Inferior parietal cortex (tissue), 1 donor: ENCODE measurements at regions not wholly inside any gene's neighbourhood (a gene's known extent, or its start where the extent isn't known, plus 50 kb on each side); places are given as distances from the start of the nearest gene placed in this dataset.

Experiments used
- DNase-seq: peaks from one replicate; pipeline ENCODE4 v3.0.0-alpha.2; 2016; ENCODE audit errors: extremely low spot score

DNA sequence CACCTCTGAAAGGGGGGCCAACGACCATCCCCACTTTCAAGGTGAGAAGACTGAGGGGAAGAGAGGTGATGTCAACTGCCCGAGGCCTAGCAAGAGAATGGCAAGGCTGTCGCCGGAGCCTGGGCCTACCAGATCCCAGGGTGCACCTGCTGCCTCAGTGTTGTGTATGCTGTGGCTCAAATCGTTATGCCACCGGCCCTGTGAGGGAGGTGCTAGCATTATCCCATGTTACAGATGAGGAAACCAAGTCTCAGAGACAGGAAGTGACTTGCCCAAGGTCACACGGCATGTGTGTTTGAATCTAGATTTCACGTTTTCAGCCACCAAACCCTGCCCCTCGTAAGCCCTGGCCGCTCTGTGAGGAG, 152.5 kb downstream of the CEBPB start:
- DNase-seq, result no peak

DNA sequence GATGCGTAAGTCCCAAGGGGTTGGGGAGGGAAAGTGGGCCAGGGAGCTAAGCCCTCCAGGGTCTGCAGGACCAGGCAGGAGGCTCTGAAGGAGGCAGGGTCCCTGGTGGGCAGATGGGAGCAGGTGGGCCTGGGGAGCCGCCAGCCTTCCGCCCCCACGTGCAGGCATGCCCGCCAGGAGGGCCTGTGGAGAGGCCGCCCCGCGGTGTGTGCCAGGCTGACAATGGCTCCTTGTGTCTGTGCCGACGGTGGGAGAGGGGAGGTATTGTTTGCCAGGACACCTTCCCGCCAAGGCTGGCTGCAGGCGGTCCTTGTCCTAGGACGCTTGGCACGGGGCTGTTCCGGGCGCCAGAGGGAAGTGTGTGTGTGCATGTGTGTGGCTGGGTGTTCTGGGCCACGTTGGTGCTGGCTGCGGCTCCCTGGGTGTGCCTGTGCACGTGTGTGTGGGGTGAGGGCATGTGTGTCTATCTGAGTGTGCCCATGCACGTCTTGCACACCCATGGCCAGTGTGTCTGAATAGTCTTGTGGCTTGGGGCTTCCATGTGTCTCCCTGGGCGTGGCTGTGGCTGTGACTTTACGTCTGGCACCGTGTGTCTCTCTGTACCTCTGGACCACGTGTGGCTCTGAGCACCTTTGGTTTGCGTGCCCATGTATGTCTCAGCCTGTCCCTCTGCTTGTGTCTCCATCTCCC, 153.0 kb downstream of the CEBPB start:
- DNase-seq, result no peak

DNA sequence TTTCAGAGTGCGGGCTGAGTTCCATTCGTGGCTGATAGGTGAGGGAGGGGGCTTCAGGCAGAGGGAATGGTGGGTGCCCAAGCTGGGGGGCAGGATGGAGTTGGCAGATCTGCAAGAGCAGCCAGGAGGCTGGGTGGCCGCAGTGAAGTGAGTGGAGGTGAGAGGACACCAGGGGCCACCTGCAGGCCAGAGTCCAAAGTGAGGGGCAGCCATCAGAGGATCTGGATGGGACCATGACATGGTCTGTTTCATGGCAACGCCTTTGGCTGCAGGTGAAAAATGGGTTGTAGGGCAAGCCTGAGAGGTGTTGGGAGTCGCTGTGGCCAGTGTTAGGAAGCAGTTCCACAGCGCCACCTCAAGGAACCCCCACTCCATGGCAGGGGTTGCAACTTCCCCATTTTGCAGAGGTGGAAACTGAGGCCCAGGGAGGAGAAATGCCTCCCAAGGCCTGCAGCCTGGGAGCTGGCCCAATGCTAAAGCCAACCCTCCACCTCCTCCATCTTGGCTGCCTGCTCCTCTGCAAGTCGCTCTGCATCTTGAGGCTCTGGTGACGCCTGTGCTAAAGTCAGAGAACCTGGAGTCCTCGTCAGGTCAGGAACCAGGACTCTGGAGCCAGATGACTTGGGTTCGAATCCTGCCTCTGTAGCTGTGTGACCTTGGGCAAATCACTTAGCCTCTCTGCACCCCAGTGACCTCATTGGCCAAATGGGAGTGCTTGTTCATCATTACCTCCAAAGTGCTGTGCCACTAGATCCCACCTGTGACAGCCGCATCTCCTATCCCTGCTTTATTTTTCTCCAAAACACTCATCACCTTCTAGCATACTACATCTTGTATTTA, 153.8 kb downstream of the CEBPB start:
- DNase-seq, result no peak

DNA sequence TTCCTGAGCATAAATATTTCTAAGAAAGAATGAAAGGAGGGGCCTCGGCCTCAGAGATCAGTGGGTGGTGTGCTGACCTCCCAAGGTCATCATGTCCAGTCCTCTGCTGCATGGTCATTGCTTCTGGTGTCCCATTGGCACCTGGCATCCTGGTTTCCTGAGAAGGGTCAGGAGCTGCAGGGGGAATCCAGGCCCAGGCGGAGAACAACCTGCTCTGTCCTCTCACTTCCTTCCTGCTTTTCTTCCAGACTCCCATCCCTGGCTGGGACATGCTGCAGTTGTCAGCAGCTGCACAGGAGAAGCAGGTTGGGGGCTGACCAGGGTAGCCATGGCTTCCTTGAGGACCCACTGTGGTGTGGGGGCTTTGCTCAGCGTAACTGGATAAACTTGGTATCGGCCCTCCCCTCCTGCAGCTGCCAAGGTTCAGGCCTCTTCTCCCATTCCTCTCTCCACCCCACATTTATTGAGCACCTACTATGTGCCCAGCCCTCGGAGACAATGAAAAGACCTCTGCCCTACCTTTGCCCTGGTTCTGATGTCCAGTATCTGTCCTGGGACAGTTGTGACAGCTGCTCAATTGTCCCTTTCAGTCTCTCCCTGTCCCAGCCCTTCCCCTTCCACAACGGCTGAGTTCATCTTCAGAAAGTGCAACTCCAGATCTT, 155.2 kb downstream of the CEBPB start:
- no peak for DNase-seq

DNA sequence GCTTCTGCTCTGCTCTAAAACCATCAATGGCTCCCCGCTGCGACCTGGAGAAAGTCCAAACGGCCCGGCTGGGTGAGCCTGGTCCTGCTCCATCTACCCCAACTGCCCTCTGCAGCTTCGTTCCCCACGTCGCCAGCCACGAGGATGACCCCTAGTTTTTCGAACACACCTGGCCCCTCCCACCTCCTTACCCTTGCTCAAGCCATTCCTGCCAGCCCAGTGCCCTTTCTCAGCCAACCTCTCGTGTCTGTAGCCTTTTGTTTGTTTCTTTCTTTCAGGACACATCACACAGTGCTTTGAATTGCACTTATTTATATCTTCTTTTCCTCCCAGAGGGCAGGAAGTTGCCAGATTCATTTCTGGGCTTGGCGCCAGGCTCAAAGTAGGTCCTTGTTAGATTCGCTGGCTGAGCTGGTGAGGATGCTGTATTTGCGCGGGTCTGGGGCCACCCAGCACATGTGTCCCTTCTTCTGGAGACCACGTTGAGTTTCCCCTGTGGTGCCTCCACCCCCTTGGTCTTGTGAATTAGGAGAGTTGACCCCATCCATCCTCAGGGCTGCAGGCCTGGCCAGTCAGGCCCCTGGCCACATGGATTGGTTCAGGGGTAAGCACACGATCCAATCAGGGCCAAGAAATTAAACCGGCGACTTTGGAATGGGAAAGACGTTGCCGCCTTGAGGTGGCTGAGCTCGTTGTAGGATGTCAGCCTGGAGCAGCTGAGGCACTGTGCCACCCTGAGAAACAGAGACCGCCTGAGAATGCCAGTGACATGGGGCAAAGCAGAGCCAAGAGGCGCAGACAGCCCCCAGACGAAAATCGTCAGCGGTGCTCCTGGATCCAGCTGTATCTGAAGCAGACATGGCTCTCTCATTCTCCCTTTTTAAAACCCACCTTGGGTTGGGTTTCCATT, 156.0 kb downstream of the CEBPB start:
- peak; percentile 72 for DNase-seq

DNA sequence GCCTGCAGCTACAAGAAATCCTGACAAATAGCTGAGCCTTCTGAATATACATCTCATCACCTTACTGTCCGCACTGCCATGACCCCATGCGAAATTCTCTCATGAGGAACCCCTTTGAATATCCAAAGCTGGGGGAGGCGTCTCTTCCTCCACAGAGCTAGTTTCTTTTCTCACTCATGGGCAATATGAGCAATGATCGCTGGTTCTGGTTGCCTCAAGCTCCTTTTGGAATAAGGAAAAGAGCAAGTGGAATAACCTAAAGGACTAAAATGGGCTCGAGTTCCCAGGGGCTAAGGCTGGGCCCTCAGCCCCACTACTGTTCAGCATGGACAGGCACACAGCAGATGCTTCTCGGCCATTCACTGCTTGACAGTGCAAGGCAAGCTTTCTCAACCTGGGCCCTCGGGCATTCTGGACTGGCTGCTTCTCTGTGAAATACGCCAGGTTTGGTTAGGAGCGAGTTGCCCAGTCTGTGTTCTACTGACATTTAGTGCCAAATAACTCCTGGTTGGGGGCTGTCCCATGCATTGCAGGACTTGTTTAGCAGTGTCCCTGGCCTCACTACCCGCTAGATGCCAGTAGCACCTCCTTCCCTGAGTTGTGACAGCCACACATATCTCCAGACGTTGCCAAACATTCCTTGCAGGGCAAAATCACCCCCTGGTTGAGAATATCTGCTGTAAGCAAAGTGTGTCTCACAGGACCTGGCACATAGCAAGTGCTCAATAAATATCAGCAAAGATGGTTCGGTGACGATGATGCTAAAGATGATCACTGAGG, 156.8 kb downstream of the CEBPB start:
- DNase-seq, result no peak

DNA sequence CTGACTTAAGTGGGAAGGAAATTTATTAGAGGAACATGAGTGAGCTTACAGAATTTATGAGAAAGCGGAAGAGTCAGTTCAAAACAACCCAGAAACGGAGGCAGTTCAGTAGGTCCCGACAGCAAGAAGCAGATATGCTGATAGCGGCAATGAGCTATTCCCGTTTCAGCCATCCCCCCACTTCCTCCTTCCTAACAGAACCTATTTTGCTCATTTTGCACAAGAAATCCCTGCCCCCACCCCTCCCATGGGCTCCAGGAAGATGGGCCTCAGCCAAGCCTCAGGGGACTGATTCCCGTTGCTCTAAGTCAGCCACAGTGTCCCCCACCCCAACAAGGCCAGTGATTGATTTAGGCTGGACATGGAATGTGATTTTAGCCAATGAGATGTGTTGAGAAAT, 157.5 kb downstream of the CEBPB start:
- no peak for DNase-seq

DNA sequence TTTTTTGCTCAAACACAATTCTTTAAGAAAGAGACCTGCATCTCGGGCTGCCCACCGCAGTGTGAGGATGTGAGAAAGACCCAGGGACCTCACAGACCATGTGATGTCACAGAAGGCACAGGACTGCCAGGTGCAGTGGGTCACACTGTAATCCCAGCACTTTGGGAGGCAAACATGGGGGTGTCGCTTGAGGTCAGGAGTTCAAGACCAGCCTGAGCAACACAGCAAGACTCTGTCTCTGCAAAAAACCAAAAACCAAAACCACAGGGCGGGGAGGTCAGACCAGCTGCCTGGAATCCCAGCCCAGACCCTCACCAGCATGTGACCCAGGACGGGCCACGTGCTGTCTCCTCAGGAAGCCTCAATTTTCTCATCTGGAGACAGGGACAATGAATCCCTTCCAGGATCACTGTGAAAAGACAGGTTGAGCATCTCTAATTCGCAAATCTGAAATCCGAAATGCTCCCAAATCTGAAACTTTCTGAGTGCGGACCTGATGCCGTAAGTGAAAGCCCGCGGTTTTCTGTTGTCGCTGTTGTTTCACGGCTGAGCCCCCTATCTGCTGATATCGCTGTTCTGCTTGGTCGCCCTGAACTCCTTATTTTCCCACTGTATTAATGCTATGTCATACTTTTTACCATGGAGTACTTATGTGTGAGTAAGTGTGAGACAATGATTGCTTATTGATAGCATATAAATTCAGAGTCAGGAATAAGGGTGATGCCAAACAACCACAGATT, 159.5 kb upstream of the PTPN1 start:
- DNase-seq, result no peak

DNA sequence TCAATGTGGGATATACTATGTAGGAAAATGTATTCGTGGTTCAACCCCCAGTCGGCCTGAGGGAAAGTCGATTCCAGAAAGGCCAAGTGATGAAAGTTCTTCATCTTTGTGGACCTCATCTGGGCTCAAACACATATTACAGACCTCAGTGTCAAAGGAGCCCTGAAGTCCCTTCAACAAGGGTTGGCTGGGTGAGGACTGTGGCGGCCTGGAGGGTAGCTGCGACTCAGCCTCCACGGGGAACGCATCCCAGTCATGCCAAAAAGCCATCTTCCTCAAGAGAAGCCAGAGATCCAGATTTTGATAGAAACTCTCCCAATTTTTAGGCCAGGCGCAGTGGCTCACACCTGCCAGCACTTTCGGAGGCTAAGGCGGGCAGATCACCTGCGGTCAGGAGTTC, 158.6 kb upstream of the PTPN1 start:
- no peak for DNase-seq

DNA sequence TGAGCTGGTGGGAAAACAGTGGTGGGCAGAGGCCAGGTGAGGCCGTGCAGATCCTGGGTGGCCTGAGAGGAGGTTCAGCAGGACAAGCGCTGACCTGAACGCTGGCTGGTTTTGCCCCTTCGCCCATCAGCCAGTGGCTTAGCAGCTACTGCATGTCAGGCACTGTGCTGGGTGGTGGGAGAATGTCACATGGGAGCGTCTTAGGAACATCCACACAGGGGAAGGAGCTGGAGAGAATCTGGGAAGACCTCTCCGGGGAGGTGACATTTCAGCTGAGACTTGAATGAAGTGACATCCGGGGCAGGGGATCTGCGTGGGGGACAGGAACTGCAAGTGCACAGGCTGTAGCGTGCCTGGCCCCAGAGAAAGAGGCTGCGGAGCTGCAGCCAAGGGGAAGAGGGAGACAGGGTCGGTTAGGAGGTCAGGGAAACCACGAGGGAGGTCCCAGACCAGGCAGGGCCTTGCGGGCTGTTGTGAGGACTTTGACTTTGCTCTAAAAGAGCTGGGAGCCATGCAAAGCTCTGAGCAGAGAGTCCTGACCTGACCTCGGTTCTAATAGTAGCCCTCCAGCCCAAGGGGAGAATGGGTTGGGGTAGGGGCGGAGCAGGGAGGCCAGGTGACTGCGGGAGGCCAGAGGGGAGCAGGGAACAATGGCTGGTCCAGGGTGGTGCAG, 156.8 kb upstream of the PTPN1 start:
- DNase-seq, result no peak

DNA sequence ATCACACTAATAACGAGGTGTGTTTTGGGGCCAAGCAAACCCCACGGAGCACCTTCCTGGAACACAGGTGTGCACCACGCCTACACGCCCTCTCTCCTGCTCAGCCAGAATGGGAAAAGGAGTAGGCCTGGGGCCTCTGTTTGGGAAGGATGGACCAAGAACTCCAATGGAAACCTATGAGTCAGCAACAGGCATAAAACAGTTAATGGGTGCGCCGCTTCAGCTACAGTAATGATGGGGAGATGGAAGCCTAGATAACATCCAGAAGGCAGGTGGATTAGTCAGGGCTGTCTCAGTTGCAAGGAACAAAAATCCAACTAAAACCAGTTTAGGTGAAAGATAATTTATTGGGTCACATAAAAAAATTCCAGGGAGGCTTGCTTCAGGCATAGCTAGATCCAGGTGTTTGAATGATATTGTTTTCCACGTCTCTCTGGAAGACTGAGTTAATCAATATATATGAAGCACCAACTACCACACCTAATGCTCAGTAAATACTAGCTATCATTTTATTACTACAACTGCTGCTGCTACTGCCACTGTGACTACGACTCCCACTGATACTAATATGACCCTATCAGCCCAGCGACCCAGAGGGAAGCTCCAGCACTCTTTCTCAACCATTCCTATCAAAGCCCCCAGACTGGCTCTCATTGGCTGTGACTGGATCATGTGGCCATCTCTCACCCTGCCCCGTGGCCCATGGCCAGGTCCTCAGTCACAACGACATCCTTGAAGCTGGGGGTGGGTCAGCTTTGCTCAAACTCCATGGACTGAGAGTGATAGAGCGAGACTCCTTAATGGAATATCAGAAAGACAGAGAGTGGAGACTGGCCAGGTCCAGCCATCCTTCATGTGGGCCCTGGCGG, 155.2 kb upstream of the PTPN1 start:
- DNase-seq, result no peak

DNA sequence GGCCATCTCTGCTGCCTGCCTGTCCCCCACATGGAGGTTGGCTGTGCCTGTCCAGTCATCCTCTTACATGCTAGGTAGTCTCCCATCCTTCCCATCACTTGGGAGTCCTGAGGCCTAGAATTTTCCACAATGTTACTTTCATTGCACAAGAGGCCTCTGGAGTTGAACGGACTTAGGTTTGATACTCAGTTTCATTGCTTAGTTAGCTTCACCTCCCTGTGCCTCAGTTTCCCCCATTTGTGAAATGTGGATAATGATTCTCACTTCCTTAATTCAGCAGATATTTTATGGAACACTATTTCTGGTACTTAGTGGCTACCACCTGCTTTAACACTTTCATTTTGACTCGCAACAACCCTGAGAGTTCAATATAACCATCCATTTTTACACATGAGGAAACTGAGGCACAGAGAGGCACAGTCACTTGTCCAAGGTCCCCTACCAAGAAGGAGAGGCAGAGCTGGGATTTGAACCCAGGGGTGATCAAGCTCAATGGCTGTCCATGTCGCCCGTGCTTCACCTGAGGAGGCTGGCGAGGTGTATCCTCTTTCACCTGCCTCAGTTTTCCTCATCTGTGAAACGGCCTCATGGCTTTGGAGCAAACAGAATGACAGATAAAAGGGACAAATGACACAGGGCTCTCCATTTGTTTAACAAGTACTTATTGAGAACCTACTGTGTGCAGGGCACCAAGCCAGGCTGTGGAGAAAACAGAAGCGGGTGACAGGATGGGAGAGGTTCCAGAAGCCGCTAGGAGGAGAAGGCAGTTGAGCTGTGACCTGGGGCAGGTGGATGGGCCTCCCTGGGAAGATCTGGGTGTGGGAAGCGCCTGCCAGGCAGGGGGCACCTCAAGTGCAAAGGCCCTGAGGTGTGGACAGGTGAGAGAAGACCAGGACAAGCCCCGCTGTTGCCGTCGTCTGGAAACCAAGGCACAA, 154.3 kb upstream of the PTPN1 start:
- no peak for DNase-seq

DNA sequence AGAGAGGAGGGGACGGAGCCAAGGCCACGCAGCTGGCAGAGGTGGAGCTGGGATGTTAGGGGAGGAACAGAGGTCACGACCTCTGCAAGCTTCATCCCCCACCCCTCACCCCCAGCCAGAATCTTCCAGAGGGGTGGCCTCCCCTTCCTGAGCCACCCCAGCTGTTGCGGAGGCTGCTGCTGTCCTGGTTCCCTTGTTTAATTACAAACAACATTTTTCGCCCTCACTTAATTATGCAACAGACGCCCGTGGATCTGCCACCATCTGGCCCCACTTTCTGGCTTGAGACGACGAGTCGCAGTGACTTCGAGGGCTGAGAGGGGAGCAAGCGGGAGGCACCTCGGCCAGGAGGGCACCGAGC, 153.7 kb upstream of the PTPN1 start:
- DNase-seq, result no peak

DNA sequence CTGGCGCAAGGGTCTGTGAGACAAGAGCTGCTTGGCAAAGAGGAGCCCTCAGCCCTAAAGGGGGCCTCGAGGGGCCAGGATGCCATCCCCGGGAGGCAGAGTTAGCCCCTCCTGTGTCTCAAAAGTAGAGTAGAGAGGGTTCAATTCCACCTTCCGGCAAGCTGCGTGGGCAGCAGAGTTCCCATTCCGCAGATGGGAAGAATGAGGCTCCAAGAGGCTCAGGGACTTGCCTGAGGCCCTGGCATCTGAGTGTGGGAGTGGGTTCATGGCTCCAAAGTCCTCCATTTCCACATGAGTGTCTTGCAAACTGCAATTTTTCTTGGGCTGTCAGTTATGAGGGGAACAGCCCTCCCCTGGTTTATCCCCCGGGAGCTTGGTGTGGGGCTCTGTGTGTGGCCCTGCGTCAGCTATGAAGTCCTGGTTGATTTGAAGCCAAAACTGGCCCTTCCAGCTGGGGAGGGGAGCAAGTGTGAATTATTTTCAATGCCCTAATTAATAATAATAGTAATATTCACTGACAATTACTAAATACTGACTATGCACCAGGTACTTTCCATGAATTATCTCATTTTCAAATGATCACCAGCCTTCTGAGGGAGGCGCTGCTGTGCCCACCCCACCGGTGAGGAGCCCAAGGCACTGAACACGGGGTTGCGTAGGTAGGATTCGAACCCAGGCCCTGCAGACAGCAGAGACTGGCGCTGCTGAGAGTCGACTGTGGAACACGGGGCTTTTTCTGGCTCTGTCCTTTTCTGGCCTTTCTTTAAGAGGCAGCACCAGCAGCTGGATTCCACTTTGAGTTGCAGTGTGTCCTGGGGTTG, 153.0 kb upstream of the PTPN1 start:
- no peak for DNase-seq

DNA sequence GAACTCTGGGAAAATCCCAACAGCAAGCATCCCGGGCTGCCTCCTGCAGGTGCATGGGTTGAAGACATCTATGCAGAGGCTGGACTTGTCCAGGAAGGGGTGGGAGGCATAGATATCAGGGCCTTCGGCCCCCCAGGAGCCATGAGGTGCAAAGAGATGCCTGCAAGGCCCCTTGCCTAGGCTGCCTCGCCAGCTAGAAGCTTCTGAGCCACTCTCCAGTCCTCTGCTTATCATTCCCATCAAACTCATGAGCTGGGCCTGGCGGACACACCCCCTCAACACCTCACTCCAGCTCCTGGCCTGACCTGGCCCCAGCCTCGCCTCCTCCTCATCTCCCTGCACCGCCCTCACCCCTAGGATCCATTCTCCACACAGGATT, 152.4 kb upstream of the PTPN1 start:
- no peak for DNase-seq

DNA sequence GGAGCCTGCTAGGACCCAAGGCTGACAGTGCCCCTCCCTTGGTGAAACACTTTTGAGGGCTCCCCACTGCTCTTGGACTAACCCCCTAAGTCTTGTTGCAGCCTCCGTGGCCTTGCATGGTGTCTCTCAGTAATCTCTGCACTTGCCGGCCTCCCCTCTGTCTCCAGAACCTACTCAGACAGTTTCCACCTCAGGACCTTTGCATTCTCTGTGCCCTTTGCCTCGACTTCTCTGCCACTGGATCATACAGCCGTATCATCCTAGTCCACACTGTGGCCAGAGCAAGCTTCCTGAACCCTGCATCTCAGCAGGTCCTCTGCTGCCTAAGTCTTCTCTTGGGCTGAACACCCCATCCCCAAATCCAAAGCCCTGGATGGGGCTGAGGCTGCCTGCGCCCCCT, 152.0 kb upstream of the PTPN1 start:
- no peak for DNase-seq

DNA sequence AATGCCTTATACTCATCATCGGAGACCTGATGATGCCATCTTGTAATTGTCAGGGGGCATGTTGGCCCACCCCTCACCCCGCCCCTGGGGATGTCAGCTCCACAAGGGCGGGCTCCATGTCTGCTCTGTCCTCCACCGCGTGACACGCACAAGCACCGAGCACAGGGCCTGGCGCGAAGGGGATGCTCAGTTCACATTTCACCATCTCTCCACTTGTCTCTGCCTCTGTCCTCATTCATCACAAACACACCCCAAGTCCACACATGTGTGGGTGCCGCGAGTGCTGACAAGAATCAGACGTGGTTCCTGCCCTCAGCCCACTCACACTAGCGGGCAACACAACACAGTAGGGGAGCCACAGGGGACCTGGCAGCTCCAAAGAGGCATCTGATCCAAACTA, 151.2 kb upstream of the PTPN1 start:
- no peak for DNase-seq
